Astrocyte of the spinal cord (primary cell): ENCODE measurements at regions not wholly inside any gene's neighbourhood (a gene's known extent, or its start where the extent isn't known, plus 50 kb on each side); places are given as distances from the start of the nearest gene placed in this dataset.

Source experiments
- DNase-seq: peaks from one replicate; pipeline ENCODE4 v3.0.0; 2011; ENCODE audit warnings: low read depth, low spot score
- H3K4me3 ChIP-seq: 2 replicates; pipeline ENCODE4 v1.5.1; 2011; ENCODE audit warnings: low read depth, mild to moderate bottlenecking, low read length, moderate library complexity
- in situ Hi-C: cut with HindIII; loops from 2 replicates; pipeline ENCODE4 v1.10.0; 2017; ENCODE audit warnings: low sequenced_read_pairs
- TF ChIP-seq, protein P1 (sequence below): IDR thresholded peaks from 2 replicates; pipeline ENCODE4 v1.5.1; 2012; ENCODE audit warnings: low read depth, mild to moderate bottlenecking, low read length, inconsistent platforms

DNA sequence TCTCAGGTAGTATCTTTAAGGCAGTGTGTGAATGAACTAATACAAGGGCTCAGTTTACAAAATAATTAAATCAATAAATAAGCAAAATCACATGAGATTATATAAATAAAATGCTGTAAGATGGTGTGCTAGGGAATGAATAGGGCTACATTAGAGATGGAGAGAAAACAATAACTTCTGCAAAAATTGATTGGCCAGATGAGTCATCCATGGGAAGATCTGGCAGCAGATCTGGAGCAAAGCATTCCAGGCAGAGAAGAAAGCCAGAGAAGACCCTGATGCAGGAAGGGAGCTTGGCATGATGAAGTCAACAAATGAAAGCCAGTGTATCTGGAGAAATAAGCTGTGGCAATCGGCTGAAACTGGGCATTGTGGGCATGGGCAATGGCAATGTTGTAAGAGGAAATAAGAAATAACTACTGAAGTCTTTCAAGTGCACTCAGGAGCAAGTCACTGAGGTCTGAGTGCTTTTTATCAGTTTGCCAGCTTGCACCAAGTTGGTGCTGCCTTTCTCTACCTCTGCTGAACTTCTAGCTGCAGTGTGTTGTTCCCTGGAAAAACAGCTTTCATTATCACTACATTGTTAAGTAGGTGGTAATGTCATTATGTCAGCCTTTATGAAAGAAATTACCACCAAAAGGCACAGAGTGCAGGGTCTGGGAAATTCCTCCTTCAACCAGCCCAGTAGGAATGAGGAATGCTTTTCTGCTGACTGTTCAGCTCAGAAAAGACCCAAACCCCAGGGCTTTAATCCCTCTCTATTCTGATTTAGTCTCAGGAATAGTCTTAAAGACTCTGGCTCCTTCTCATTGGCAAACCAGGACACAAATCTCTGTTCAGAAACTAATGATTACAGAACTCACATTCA lies 231.6 kb downstream of the HTR1B start:
- DNase-seq = peak; percentile 8
- in situ Hi-C loops = no loop called here
- TF ChIP-seq, protein P1, sequence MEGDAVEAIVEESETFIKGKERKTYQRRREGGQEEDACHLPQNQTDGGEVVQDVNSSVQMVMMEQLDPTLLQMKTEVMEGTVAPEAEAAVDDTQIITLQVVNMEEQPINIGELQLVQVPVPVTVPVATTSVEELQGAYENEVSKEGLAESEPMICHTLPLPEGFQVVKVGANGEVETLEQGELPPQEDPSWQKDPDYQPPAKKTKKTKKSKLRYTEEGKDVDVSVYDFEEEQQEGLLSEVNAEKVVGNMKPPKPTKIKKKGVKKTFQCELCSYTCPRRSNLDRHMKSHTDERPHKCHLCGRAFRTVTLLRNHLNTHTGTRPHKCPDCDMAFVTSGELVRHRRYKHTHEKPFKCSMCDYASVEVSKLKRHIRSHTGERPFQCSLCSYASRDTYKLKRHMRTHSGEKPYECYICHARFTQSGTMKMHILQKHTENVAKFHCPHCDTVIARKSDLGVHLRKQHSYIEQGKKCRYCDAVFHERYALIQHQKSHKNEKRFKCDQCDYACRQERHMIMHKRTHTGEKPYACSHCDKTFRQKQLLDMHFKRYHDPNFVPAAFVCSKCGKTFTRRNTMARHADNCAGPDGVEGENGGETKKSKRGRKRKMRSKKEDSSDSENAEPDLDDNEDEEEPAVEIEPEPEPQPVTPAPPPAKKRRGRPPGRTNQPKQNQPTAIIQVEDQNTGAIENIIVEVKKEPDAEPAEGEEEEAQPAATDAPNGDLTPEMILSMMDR = no peak
- no peak overlapping the region for H3K4me3 ChIP-seq

DNA sequence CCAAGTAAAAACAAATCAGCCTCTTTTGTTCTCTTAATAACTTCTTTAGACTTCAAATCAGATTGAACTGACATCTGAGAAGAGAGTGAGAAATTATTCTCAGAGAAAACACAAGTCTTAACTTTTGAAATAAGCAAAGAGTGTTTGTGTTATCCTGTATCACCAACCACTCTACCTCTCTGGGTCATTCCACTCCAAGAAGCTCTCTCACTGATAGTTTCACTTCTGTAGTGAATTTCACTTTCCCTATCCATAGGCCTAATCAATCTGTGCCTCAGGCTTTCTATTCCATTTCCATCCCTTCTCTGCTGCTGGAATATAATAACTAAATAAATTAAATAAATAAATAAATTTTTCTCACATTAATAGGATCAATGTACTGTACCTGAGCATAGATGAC lies 235.0 kb downstream of the HTR1B start:
- no peak for DNase-seq
- no peak overlapping the region for H3K4me3 ChIP-seq
- TF ChIP-seq, protein P1 = no peak
- in situ Hi-C loops = no loop called here

DNA sequence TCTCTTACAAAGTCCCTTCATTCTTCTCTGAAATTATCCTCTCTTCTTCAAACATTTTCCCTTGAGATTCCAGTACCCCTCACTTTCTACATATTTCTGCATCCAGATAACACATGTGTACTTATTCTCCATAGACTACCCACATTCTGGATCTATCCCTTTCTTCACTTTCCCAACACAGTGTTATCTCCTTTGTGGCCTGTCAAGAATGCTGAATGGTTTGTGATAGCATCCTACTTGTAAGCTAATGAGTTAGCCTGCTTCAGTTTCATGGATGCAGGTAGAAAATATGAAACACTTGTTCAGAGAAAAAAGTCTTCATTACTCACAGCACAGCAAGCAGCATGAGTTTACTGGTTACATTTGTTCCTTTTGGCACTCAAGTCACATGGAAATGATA lies 245.4 kb downstream of the HTR1B start:
- in situ Hi-C loops = no loop called here

DNA sequence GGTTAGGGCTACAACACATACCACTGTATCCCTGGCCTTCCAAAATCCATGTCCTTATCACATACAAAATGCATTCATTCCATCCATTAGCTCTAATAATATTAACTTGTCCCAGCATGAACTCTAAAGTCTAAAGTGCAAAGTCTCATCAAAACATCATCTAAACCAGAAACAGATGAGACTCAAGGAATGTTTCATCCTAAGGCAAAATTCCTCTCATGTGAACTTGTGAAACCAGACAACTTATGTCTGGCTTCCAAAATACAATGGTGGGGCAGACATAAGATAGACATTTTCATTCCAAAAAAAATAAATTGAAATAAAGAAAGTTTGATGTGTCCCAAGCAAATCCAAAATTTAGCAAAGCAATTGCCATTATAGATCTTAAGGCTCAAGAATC lies 257.4 kb downstream of the HTR1B start:
- in situ Hi-C loops = no loop called here
- TF ChIP-seq, protein P1 = no peak
- no peak overlapping the region for H3K4me3 ChIP-seq
- no peak for DNase-seq

More for the DNA sequence above, 245.4 kb downstream of the HTR1B start:
- H3K4me3 ChIP-seq = no peak overlapping the region
- TF ChIP-seq, protein P1 = no peak
- DNase-seq = no peak

DNA sequence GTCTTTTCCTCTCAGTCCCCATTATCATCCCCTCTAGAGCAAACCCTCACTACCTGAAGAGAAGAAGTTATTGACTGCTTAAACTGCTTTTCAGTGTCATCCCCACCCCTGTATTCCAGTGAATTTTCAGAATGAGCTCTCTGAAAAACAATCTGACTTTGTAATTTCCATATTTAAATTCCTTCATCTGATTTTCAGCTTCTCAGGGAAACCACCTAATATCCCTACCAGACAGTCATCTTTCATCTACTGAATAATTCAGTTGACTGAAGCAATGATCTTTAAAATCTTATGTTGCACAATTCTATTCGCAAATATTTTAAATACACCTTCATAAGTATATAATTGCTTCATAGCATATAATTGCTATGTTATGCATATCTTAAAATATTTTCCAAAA lies 258.7 kb downstream of the HTR1B start:
- H3K4me3 ChIP-seq = no peak overlapping the region
- DNase-seq = no peak
- TF ChIP-seq, protein P1 = no peak
- in situ Hi-C loops = no loop called here

DNA sequence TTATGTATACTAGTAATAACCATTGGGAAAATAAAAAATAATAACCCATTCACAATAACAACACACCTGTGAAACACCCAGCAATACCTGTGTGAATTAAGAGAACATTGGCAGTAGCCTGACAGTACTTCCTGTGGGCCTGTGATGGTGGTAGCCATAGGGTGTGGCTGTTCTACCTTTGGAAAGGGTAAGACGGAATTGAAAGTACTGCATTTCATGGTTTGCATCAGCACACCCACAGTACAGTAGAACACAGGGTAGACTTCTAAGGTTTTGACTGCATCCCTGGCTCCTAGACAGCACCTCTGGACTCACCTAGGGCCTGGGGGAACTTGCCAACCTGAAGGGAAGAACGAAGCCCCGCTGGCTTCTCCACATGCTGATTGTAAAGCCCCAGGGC lies 279.8 kb downstream of the HTR1B start:
- in situ Hi-C loops = no loop called here
- TF ChIP-seq, protein P1 = no peak
- DNase-seq = no peak
- no peak overlapping the region for H3K4me3 ChIP-seq
